Neural progenitor cell (in vitro differentiated cells): ENCODE measurements at regions not wholly inside any gene's neighbourhood (a gene's known extent, or its start where the extent isn't known, plus 50 kb on each side); places are given as distances from the start of the nearest gene placed in this dataset.

Source experiments
- DNase-seq: peaks from one replicate; pipeline ENCODE4 v3.0.0-alpha.2; 2016; ENCODE audit warnings: low spot score
- H2AFZ ChIP-seq: fragments of 200-600 bp; sonication (generic); replicated peaks from 2 replicates; pipeline ENCODE4 v1.6.1; 2016; ENCODE audit warnings: antibody characterized with exemption
- H3F3A ChIP-seq: fragments of 200-600 bp; sonication (generic); 2 replicates; pipeline ENCODE4 v1.6.1; 2016; ENCODE audit warnings: antibody characterized with exemption, low read depth
- H3K27ac ChIP-seq: fragments of 200-600 bp; sonication (generic); 2 replicates; pipeline ENCODE4 v1.5.1; 2016; ENCODE audit warnings: mild to moderate bottlenecking
- H3K27me3 ChIP-seq: fragments of 200-600 bp; sonication (generic); 2 replicates; pipeline ENCODE4 v1.6.1; 2016; ENCODE audit warnings: mild to moderate bottlenecking, moderate library complexity
- H3K36me3 ChIP-seq: fragments of 200-600 bp; sonication (generic); 2 replicates; pipeline ENCODE4 v1.5.1; 2016
- H3K4me1 ChIP-seq: fragments of 200-600 bp; sonication (generic); 2 replicates; pipeline ENCODE4 v1.6.1; 2016; ENCODE audit warnings: mixed run types
- H3K4me2 ChIP-seq: fragments of 200-600 bp; sonication (generic); 2 replicates; pipeline ENCODE4 v1.6.1; 2016
- H3K4me3 ChIP-seq: fragments of 200-600 bp; sonication (generic); 2 replicates; pipeline ENCODE4 v1.5.1; 2016
- H3K79me2 ChIP-seq: fragments of 200-600 bp; sonication (generic); 2 replicates; pipeline ENCODE4 v1.6.1; 2016; ENCODE audit warnings: low read depth
- H3K9ac ChIP-seq: fragments of 200-600 bp; sonication (generic); 2 replicates; pipeline ENCODE4 v1.6.1; 2016
- H3K9me3 ChIP-seq: fragments of 200-600 bp; sonication (generic); 2 replicates; pipeline ENCODE4 v1.5.1; 2016; ENCODE audit warnings: low read depth
- H4K20me1 ChIP-seq: fragments of 200-600 bp; sonication (generic); 2 replicates; pipeline ENCODE4 v1.6.1; 2016; ENCODE audit warnings: low read depth
- H3K27ac Mint-ChIP-seq: 3 replicates; pipeline ENCODE4 v1.8.0; 2021; ENCODE audit warnings: mixed read lengths
- H3K27me3 Mint-ChIP-seq: 2 replicates; pipeline ENCODE4 v1.8.0; 2022; ENCODE audit warnings: low read depth, mild to moderate bottlenecking, inconsistent platforms, moderate library complexity, mixed read lengths; ENCODE audit not compliant: insufficient read depth
- H3K36me3 Mint-ChIP-seq: 3 replicates; pipeline ENCODE4 v1.8.0; 2021; ENCODE audit warnings: mixed read lengths
- H3K4me1 Mint-ChIP-seq: 3 replicates; pipeline ENCODE4 v1.8.0; 2021; ENCODE audit warnings: mixed read lengths
- H3K4me3 Mint-ChIP-seq: 3 replicates; pipeline ENCODE4 v1.8.0; 2021; ENCODE audit warnings: mild to moderate bottlenecking, moderate library complexity, mixed read lengths
- H3K9me3 Mint-ChIP-seq: 3 replicates; pipeline ENCODE4 v1.8.0; 2020; ENCODE audit warnings: mixed read lengths
- CTCF ChIP-seq: fragments of 200-600 bp; sonication (generic); IDR thresholded peaks from 2 replicates; pipeline ENCODE4 v1.5.1; 2017; ENCODE audit warnings: antibody characterized with exemption, mild to moderate bottlenecking
- EZH2 ChIP-seq: fragments of 200-600 bp; sonication (generic); IDR thresholded peaks from 2 replicates; pipeline ENCODE4 v1.6.1; 2017; ENCODE audit warnings: antibody characterized with exemption, mild to moderate bottlenecking, moderate library complexity
- EZH2phosphoT487 ChIP-seq: fragments of 200-600 bp; sonication (generic); IDR thresholded peaks from 2 replicates; pipeline ENCODE4 v1.6.1; 2017; ENCODE audit warnings: antibody characterized with exemption

GRCh38 chr1:36560621-36561360 lies 78.1 kb upstream of the CSF3R start:
- no peaks in the 10 kb centered on the region for H3K4me1 Mint-ChIP-seq
- H3K27me3 Mint-ChIP-seq = peaks cover 8% of the 10 kb centered on the region
- Histone ChIP-seq H3K27me3 (peaks cover 3% of the 10 kb centered on the region), H3K9ac (no peak overlapping the region), H3K4me1 (no peaks in the 10 kb centered on the region), H3K4me2 (no peak overlapping the region), H3K27ac (no peak overlapping the region), H2AFZ (no peak overlapping the region), H3K36me3 (no peaks in the 10 kb centered on the region), H4K20me1 (no peaks in the 10 kb centered on the region), H3K79me2 (no peaks in the 10 kb centered on the region), H3K4me3 (no peak overlapping the region), H3F3A (no peaks in the 10 kb centered on the region), H3K9me3 (no peaks in the 10 kb centered on the region)
- no peaks in the 10 kb centered on the region for H3K9me3 Mint-ChIP-seq
- no peak overlapping the region for H3K27ac Mint-ChIP-seq
- no peak for DNase-seq
- no peak for TF ChIP-seq EZH2phosphoT487
- no peaks in the 10 kb centered on the region for H3K36me3 Mint-ChIP-seq
- no peak overlapping the region for H3K4me3 Mint-ChIP-seq

GRCh38 chr1:36560177-36560576 lies 77.5 kb upstream of the CSF3R start:
- Histone ChIP-seq H3K4me2 (no peak overlapping the region), H3K79me2 (no peaks in the 10 kb centered on the region), H3K4me3 (no peak overlapping the region), H3K27me3 (peaks cover 8% of the 10 kb centered on the region), H3K9me3 (no peaks in the 10 kb centered on the region), H3K36me3 (no peaks in the 10 kb centered on the region), H4K20me1 (no peaks in the 10 kb centered on the region), H3K27ac (no peak overlapping the region), H3K9ac (no peak overlapping the region), H3K4me1 (no peaks in the 10 kb centered on the region), H3F3A (no peaks in the 10 kb centered on the region), H2AFZ (no peak overlapping the region)
- TF ChIP-seq CTCF = no peak
- no peak for TF ChIP-seq EZH2
- TF ChIP-seq EZH2phosphoT487 = no peak
- Mint-ChIP-seq H3K36me3 (no peaks in the 10 kb centered on the region), H3K9me3 (no peaks in the 10 kb centered on the region), H3K27ac (no peak overlapping the region), H3K27me3 (peaks cover 8% of the 10 kb centered on the region), H3K4me3 (no peak overlapping the region), H3K4me1 (no peaks in the 10 kb centered on the region)
- no peak for DNase-seq

GRCh38 chr1:36559061-36559460 lies 76.3 kb upstream of the CSF3R start:
- H3K27ac Mint-ChIP-seq = no peak overlapping the region
- Histone ChIP-seq H4K20me1 (no peaks in the 10 kb centered on the region), H3K36me3 (no peaks in the 10 kb centered on the region), H2AFZ (no peak overlapping the region), H3K9ac (no peak overlapping the region), H3K27ac (no peak overlapping the region), H3K9me3 (no peaks in the 10 kb centered on the region), H3K4me3 (no peak overlapping the region), H3F3A (no peaks in the 10 kb centered on the region), H3K79me2 (no peaks in the 10 kb centered on the region), H3K27me3 (peaks cover 18% of the 10 kb centered on the region), H3K4me2 (no peak overlapping the region), H3K4me1 (no peaks in the 10 kb centered on the region)
- H3K4me1 Mint-ChIP-seq = no peaks in the 10 kb centered on the region
- no peak for DNase-seq
- H3K4me3 Mint-ChIP-seq = no peak overlapping the region
- no peak for TF ChIP-seq EZH2phosphoT487
- no peak for TF ChIP-seq CTCF
- TF ChIP-seq EZH2 = no peak
- H3K9me3 Mint-ChIP-seq = no peaks in the 10 kb centered on the region
- peaks cover 11% of the 10 kb centered on the region for H3K27me3 Mint-ChIP-seq
- no peaks in the 10 kb centered on the region for H3K36me3 Mint-ChIP-seq
